UCSD-AML1 (cell line): ENCODE measurements at regions not wholly inside any gene's neighbourhood (a gene's known extent, or its start where the extent isn't known, plus 50 kb on each side); places are given as distances from the start of the nearest gene placed in this dataset.

Source experiments
- DNase-seq: peaks from one replicate; lab custom pipeline; 2025; ENCODE audit not compliant: unreplicated experiment; lab: John Stamatoyannopoulos, UW

- DNase-seq, result no peak
These were observed 142.5 kb upstream of the TNS3 start for GRCh38 chr7:47724335-47724982.

DNA sequence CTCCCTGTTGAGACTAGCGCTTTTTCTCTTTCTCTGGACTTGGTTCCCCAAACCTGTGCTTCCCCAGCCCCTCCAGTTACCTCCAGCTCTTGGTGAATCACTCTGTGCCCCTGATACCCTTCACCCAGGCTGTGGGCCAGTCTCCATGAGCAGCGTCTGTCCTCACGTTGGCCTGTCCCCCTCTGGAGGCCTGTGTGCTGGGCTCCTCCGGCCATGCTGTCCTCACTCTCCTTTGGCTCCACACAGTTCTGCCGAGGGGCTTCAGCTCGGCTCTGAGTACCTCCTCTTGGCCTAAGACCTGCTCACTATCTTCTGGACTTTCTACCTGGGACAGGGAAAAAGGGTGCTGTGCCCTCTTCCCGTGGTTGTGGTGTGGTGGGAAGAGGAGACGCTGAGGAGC, 140.2 kb upstream of the TNS3 start:
- no peak for DNase-seq

DNA sequence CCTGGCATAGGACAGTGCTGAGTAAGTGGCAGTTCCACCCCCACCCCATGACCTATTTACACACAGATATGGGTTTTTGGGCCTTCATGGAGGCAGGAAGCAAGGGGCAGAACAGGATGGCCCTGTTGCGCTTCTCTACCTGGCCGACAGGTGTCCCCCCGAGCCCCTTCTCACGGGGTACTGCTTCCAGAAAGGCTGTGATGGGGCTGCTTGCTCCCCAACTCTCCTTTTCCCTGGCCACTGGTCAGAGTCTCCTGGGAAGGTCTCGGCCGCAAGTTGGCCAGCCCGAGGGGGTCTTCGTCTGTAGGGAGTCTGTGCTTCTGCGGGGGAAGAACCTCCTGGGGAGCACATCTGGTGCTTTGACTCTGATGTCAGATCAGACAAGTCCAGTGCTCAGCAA, 139.8 kb upstream of the TNS3 start:
- DNase-seq, result no peak

GRCh38 chr7:47720907-47721244, 139.0 kb upstream of the TNS3 start:
- no peak for DNase-seq

DNA sequence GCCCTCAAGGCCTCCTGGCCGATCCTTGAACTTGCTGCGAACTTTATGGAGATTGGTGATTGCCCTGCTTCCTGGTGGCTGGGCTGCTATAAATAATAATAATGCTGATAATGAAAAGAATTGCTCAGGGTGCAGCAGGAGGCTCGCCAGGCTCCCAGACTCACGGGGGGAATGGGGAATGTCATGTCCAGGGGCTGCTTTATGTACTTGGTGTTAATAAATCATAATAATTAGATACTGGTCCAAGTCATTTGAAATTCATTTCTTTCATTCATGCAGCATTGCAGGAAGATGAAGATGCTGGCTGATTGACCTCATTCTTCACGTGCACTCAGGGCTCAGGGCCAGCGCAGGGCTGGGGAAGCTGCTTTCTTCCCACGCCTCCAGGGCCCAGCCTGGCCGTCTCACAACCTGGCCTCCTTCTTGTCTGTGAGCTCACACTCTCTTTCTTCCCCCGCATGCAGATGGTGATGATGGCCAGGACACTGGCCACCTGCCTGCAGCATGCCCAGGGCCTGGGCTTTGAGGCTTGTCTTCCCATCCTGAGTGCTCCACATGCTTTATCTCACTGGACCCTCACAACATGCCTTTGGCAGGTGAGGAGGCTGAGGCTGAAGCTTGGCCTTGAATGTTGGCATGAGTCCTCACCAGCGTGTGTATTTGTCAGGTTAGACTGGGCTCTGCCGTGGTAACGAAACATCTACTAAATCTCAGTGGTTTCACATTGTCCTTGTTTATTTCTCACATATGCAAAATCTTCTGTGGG, 138.4 kb upstream of the TNS3 start:
- no peak for DNase-seq

GRCh38 chr7:47719675-47720074, 137.8 kb upstream of the TNS3 start:
- DNase-seq, result no peak

- DNase-seq, result no peak
These were observed 133.7 kb upstream of the TNS3 start for GRCh38 chr7:47715631-47716068.

DNA sequence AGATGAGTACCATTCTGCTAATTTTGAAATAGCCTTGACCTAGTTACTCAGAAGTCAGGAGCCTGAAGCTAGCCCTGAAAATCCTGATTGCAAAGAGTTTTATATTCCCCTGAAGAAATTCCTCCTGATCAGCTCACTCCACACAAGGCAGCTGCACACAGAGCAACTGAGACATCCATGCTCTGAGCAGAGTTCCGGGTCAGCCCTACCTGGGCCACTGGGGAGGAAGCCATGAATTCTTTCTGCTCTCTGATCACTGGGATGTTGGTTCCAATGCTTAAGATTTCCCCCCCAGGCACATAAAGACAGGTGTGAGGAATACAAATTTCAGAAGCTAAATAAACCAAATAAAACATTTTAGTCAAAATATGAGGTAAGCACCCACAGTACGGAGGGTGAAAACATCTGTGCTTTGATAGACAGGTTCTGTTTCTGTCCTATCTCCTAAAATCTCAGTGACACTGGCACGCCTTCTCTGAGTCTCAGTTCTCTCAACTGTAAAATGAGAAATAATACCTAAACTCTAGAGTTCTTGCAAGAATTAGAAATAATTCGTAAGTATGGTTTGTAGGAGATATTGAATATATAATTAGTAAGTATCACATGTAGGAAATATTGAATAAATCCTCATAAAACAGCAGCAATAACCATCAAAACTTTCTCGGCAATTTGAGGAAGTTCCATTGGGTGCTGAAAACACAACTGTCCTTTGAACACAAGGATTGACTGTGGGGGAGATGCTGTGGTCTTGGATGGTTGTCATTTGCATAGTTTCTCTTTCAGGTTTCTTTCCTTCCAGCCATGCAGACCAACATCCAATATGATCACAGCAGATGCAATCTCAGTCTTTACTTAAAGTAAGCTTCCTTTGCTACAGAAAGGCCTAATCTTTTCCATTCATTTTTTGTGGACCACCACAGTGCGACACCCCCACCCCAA, 133.0 kb upstream of the TNS3 start:
- DNase-seq, result no peak

- DNase-seq, result no peak
These were observed 131.7 kb upstream of the TNS3 start for GRCh38 chr7:47713595-47713994.

- DNase-seq, result no peak
These were observed 130.5 kb upstream of the TNS3 start for GRCh38 chr7:47712416-47712815.

DNA sequence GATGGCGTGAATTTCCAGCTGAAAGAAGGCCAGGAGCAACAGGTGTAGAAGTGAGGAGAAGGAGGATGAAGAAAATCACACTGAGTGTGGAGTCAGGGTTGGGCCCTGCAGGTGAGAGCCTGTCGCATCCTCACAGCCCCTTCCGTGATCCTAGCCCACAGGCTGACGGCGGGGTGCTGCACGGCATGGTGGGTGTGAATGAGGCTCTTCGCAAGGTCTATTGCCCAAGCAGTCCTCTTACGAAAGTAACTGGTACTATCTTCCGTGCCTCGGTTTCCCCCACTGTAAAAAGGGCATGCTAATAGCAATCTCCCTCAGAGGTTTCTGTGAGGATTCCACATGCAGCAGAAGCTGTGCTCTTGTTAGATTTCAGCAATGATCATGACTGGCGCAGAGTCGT, 129.9 kb upstream of the TNS3 start:
- DNase-seq, result no peak

- DNase-seq, result no peak
These were observed 128.5 kb upstream of the TNS3 start for GRCh38 chr7:47710201-47710935.

DNA sequence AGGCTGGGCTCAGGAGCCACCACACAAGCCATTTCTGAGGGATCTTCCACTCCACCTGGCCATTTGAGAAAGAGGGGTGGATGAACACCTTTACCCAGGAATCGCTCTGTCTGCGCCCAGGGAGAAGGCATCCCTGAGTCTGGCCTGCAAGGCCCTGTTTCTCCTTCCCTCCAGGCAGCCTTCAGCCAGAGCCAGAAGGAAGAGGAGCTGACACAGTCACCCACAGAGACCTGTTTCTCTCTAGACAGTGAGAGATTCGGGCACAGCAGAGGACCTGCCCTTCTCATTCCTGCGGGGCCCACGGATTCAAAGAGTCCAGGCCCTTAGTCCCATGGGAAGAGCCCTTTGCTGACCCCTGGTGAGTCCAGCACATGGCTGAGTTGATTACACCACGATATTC, 127.5 kb upstream of the TNS3 start:
- no peak for DNase-seq

GRCh38 chr7:47709051-47709450, 127.1 kb upstream of the TNS3 start:
- no peak for DNase-seq

- no peak for DNase-seq
These were observed 125.7 kb upstream of the TNS3 start for GRCh38 chr7:47707583-47707982.

- DNase-seq, result no peak
These were observed 123.0 kb upstream of the TNS3 start for GRCh38 chr7:47704936-47705335.

GRCh38 chr7:47702080-47702479, 120.2 kb upstream of the TNS3 start:
- DNase-seq, result no peak

DNA sequence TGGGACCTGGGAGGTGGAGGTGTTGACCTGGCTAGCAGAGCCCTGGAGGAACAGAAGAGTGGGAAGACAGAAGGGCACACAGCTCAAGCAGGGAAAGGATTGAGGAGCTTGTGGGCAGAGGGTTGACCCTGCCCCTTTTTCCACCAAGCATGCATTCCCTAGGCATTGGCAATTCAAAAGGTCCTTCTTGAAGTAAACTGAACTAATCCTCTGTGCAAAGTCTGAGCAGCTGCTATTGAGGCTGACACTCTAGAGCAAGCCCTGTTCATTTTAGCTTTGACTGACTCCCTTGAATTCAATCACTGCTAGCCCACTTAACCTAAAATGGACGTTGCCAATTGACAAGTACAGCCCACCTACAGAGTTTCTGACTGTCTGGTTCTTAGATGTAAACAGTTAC, 116.5 kb upstream of the TNS3 start:
- no peak for DNase-seq

DNA sequence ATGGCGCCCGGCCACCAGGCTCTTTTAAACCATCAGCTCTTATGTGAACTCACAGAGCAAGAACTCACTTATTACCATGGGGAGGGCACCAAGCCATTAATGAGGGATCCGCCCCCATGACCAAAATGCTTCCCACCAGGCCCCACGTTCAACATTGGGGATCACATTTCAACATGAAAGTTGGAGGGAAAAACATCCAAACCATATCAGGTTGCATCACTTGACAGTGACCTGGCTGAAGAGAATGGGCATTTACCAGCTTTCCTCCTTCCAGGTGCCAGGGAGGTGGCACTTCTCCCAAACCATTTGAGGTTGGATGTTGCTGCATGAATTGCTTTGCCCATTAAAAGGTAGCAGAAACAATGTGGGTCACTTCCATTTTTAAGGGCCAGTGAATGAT, 115.6 kb upstream of the TNS3 start:
- no peak for DNase-seq

- no peak for DNase-seq
These were observed 114.3 kb upstream of the TNS3 start for GRCh38 chr7:47696152-47696710.

- no peak for DNase-seq
These were observed 111.3 kb upstream of the TNS3 start for GRCh38 chr7:47693216-47693615.
